Fibroblast of mammary gland (primary cell): ENCODE measurements at regions not wholly inside any gene's neighbourhood (a gene's known extent, or its start where the extent isn't known, plus 50 kb on each side); places are given as distances from the start of the nearest gene placed in this dataset.

Experiments
- DNase-seq: peaks from one replicate; pipeline ENCODE4 v3.0.0-alpha.2; 2010; ENCODE audit warnings: low read depth
- H3K4me3 ChIP-seq: 2 replicates; pipeline ENCODE4 v1.5.1; 2011; ENCODE audit warnings: low read depth, mild to moderate bottlenecking, low read length, moderate library complexity; ENCODE audit not compliant: control insufficient read depth
- CTCF ChIP-seq: conservative IDR thresholded peaks from 2 replicates; pipeline ENCODE4 v1.5.1; 2011; ENCODE audit warnings: low read depth, low read length, inconsistent platforms; ENCODE audit not compliant: control insufficient read depth, insufficient read depth

GRCh38 chr10:78191301-78191700 is 157.6 kb downstream of the RPS24 start:
- no peak for DNase-seq
- no peak overlapping the region for H3K4me3 ChIP-seq
- no peak for TF ChIP-seq CTCF

GRCh38 chr10:78193189-78193588 is 159.5 kb downstream of the RPS24 start:
- DNase-seq: no peak
- TF ChIP-seq CTCF: no peak
- no peak overlapping the region for H3K4me3 ChIP-seq

GRCh38 chr10:78194050-78194449 is 160.4 kb downstream of the RPS24 start:
- TF ChIP-seq CTCF: no peak
- no peak for DNase-seq

GRCh38 chr10:78194539-78195402 is 161.1 kb downstream of the RPS24 start:
- H3K4me3 ChIP-seq: no peak overlapping the region
- DNase-seq: peak; percentile 10

More at GRCh38 chr10:78194050-78194449, 160.4 kb downstream of the RPS24 start:
- no peak overlapping the region for H3K4me3 ChIP-seq

GRCh38 chr10:78196396-78196795 is 162.7 kb downstream of the RPS24 start:
- H3K4me3 ChIP-seq: no peak overlapping the region
- no peak for DNase-seq
- no peak for TF ChIP-seq CTCF

More at GRCh38 chr10:78194539-78195402, 161.1 kb downstream of the RPS24 start:
- no peak for TF ChIP-seq CTCF

GRCh38 chr10:78196964-78197363 is 163.3 kb downstream of the RPS24 start:
- no peak for TF ChIP-seq CTCF
- H3K4me3 ChIP-seq: no peak overlapping the region
- DNase-seq: peak; percentile 77
